Effector CD8-positive, alpha-beta T cell (primary cell): ENCODE measurements at regions not wholly inside any gene's neighbourhood (a gene's known extent, or its start where the extent isn't known, plus 50 kb on each side); places are given as distances from the start of the nearest gene placed in this dataset.

ENCODE experiments used
- DNase-seq: peaks from one replicate; lab custom pipeline; 2025; lab: John Stamatoyannopoulos, UW

GRCh38 chr4:104677116-104677515 is 182.4 kb upstream of the CXXC4 start:
- no peak for DNase-seq

GRCh38 chr4:104682311-104682710 is 187.6 kb upstream of the CXXC4 start:
- DNase-seq, result no peak

GRCh38 chr4:104693601-104694201 is 199.0 kb upstream of the CXXC4 start:
- no peak for DNase-seq

GRCh38 chr4:104716584-104716983 is 221.9 kb upstream of the CXXC4 start:
- DNase-seq, result no peak

- DNase-seq, result no peak
Observed at GRCh38 chr4:104719539-104720230, 225.0 kb upstream of the CXXC4 start.

- DNase-seq, result no peak
Observed at GRCh38 chr4:104722467-104722866, 227.8 kb upstream of the CXXC4 start.

- no peak for DNase-seq
Observed at GRCh38 chr4:104726002-104726401, 231.3 kb upstream of the CXXC4 start.

GRCh38 chr4:104727643-104728042 is 232.9 kb upstream of the CXXC4 start:
- no peak for DNase-seq

GRCh38 chr4:104728380-104729122 is 233.9 kb upstream of the CXXC4 start:
- no peak for DNase-seq

GRCh38 chr4:104732766-104733165 is 238.1 kb upstream of the CXXC4 start:
- no peak for DNase-seq

GRCh38 chr4:104735174-104735573 is 240.5 kb upstream of the CXXC4 start:
- DNase-seq, result no peak

- no peak for DNase-seq
Observed at GRCh38 chr4:104740161-104740560, 245.5 kb upstream of the CXXC4 start.

- DNase-seq, result no peak
Observed at GRCh38 chr4:104743215-104743653, 248.5 kb upstream of the CXXC4 start.

GRCh38 chr4:104747635-104748034 is 252.9 kb upstream of the CXXC4 start:
- no peak for DNase-seq

- no peak for DNase-seq
Observed at GRCh38 chr4:104749062-104749461, 254.4 kb upstream of the CXXC4 start.

- DNase-seq, result no peak
Observed at GRCh38 chr4:104750008-104750407, 255.3 kb upstream of the CXXC4 start.

- DNase-seq, result no peak
Observed at GRCh38 chr4:104751468-104751867, 256.8 kb upstream of the CXXC4 start.

- DNase-seq, result no peak
Observed at GRCh38 chr4:104752337-104752736, 257.6 kb upstream of the CXXC4 start.

- no peak for DNase-seq
Observed at GRCh38 chr4:104756837-104757236, 262.1 kb upstream of the CXXC4 start.

GRCh38 chr4:104758574-104758973 is 263.9 kb upstream of the CXXC4 start:
- no peak for DNase-seq

- no peak for DNase-seq
Observed at GRCh38 chr4:104763554-104764222, 269.0 kb upstream of the CXXC4 start.

- no peak for DNase-seq
Observed at GRCh38 chr4:104766676-104767075, 272.0 kb upstream of the CXXC4 start.

GRCh38 chr4:104772849-104773248 is 278.2 kb upstream of the CXXC4 start:
- no peak for DNase-seq
